AG20443 (cell line): ENCODE measurements at regions not wholly inside any gene's neighbourhood (a gene's known extent, or its start where the extent isn't known, plus 50 kb on each side); places are given as distances from the start of the nearest gene placed in this dataset.
"Not testable (repeated sequence)": the region's sequence is repeated elsewhere in the genome, so short reads cannot be mapped to it uniquely, and the experiment has no call there.

Source experiments
- DNase-seq: peaks from one replicate; pipeline ENCODE4 v3.0.0; 2012; ENCODE audit warnings: low spot score, mixed read lengths

GRCh38 chr6:93083337-93084230 is 335.8 kb downstream of the EPHA7 start:
- DNase-seq, result no peak

- no peak for DNase-seq
Measured at GRCh38 chr6:93081901-93082300, 337.5 kb downstream of the EPHA7 start.

DNA sequence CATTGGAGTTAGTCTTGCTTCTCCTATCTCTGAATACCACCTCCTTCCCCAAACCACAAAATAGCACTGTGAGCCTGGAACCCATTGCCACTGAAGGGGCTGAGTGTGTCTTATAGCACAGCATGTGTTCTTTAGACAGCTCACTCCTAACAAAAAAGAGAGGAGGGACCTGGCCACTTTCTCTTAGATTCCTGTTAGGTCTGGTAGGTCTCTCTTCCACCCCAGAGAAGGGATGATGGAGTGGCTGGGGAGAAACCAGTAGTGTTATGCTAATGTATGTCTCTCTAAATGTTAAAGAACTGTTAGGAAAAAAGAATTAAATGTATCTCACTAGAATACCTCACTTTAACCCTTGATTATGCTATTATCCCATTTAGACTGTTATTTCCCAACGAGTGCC is 340.3 kb downstream of the EPHA7 start:
- DNase-seq, result no peak

GRCh38 chr6:93073811-93074210 is 345.5 kb downstream of the EPHA7 start:
- no peak for DNase-seq

DNA sequence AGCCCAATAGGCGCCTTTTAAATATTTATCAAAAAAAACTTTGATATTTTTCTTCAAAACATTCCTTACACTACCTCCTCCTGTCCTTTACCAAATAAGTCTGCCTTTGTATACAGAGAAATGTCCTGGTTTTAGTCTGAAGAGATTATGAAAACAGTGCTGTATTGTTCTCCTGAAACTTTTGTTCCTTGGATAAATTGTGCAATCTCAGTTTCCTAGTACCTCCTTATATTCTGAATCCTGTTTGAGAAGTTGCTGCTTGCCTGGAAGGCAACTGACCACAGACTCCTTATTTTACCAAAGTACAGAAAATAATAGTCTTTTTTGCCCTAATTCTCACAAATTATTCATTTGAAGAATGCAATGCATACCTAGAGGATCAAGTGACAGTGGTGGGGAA is 349.5 kb downstream of the EPHA7 start:
- DNase-seq, result no peak

GRCh38 chr6:93059911-93060310 is 359.4 kb downstream of the EPHA7 start:
- DNase-seq, result no peak

- no peak for DNase-seq
Measured at GRCh38 chr6:93057584-93057983, 361.8 kb downstream of the EPHA7 start.

DNA sequence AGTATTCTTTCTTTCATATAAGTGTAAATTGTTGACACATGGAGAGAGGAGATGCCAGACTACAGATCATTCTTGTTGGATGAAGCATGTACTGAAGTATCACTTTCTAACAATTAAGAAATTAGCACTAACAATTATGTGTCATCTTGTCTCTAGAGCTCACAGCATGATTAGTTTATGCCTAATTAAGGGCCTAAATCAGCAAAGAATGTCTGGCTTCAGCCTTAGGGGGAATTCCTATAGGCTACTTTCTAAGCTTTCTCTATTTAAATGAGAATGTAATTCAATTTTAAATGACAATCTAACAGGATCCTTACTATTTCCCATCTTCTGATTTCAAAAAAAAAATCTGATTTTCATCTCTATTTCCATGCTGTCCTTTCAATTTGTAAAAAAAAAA is 371.0 kb downstream of the EPHA7 start:
- DNase-seq, result no peak

DNA sequence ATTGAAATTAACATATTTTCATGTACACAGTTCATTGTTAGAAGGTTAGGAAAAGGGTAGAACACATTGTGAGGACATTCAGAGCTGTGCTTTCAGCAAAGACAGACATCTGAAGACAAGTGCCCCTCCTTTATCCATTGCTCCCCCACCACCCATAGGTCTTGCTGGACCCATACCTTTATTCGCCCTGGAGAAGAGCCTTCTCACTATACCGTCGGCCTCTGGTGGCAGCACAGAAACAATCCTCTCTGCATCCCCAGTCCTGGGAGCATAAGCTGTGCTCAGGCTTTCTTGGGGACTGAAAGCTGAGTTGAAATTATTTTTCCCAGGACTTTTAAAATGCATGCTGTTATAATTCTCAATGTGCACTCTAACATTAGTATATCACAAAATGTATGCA is 372.3 kb downstream of the EPHA7 start:
- DNase-seq, result no peak

GRCh38 chr6:93045156-93045555 is 374.2 kb downstream of the EPHA7 start:
- no peak for DNase-seq

DNA sequence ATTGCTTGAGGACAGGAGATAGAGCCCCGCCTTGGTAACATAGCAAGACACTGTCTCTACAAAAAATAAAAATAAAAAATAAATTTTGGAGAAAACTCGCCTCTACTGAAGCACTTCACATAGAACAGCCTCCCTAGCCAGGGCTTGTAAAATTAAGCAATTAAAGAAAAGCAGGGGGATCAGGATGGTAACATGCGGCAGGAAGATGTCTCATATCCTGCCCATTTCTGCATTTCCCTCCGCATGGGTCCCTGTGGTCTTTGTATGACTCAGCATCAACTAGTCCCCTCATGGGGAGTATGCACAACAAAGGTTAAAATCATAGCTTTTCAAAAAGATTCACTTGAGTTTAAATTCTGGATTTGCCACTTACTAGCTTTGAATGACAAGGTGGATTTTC is 379.0 kb downstream of the EPHA7 start:
- DNase-seq, result no peak

DNA sequence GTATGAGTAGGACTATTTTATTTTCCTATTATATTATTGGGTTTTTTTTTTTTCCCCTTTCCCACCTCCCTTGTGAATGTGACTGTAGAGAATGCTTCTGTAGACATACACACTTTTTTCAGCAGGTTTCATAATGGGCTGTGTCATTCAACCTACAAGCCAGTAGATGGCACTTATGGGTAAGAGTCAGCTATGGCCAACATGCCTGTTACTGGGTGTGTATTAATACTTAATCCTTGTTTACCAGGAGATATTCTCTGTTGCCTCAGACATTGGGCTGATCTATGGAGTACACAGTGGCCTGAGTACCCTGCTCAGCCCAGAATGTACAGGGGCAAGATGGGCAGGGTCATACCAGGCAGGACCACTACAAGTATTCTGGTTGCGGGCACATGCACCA is 382.5 kb downstream of the EPHA7 start:
- DNase-seq, result no peak

- no peak for DNase-seq
Measured at GRCh38 chr6:93035756-93036155, 383.6 kb downstream of the EPHA7 start.

- DNase-seq, result no peak
Measured at GRCh38 chr6:93021235-93021915, 398.0 kb downstream of the EPHA7 start.

DNA sequence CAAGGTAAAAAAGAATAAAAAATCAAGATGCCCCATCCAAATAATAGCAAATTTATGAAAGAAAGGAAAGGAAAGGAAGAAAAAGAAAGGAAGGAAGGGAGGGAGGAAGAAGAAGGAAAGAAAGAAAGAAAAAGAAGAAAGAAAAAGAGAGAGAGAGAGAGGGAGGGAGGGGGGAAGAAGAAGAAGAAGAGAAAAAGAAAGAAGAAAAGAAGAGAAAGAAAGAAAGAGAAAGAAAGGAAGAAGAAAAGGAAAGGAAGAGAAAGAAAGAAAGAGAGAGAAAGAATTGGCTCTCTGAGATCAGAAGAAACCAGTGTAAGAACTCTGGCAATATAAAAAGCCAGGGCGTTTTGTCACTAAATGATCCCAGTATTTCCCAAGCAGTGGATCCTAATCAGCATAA is 401.7 kb downstream of the EPHA7 start:
- DNase-seq, result no peak

DNA sequence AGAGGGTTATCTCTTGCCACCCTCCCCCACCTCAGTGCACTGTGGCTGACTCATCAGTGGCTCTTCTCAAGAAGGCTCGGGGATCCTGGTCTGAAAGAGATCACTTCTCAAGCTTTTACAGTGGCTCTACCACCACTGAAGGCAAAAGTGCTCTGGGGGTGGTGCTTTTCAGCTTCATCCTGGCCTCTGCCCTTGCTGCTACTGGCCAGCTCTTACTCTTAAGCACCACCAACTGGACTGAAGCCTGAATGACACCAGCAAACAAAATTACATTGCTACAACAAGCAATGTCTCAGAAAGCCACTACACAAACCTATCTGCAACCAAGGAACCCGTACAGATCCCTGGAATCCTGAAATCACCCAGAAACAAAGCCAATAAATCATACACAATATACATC is 402.1 kb downstream of the EPHA7 start:
- no peak for DNase-seq

DNA sequence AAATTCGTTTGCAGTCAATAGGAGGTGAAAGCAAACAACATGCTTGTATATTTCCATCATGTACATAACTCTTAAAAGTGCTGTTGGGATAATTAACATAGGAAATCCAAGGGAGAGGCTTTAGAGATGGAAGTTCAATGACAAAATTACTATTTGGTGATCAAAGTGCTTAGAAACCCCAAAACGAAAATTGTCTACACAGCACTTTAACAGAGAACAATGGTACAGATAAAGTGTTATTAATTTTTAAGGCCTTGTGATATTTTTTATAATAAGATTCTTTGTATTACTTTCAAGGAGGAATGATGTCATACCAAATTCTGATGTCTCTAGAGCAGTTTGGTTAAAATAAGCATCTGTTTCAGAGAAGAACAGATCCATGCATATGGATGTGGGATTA is 406.3 kb downstream of the EPHA7 start:
- DNase-seq, result no peak

DNA sequence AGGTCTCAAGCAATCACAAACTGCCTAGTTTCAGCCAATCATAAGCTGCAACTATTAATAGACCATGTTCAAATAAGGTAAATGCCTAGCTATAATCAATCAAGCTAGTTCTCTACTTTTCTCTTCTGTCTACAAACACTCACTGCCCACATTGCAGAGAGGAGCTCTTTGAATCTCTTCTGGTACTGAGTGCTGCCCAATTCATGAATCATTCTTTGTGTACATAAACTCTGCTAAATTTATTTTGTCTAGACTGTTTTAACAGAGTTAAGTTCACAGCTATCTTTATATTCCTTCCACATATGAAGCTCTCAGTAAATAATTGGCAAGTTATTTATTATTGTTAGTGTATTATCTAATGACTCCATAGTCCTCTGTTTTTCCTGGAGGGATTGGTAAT is 411.0 kb downstream of the EPHA7 start:
- no peak for DNase-seq

- DNase-seq, result no peak
Measured at GRCh38 chr6:92989656-92990055, 429.7 kb downstream of the EPHA7 start.

DNA sequence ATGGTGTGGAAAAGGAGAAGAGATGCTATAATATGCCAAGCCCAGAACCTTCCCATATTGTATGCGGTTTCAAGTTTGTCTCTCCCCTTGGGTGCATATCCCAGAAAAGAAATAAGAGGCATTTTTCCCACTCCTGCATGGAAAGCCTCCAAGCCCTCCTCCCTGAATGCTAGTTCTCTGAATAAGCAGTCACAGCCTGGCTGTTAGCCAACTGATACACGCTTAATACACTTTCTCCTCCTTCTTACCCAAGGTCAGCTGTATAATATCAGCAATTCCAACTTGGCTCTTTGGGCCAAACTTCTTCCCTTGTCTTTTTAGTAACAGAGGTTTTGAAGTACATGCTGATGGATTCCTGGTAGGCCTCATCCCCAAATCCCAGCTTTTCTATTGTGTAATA is 440.1 kb downstream of the EPHA7 start:
- no peak for DNase-seq

- no peak for DNase-seq
Measured at GRCh38 chr6:92977018-92977417, 442.3 kb downstream of the EPHA7 start.

- no peak for DNase-seq
Measured at GRCh38 chr6:92967362-92967761, 452.0 kb downstream of the EPHA7 start.

GRCh38 chr6:92962846-92963245 is 456.5 kb downstream of the EPHA7 start:
- DNase-seq, result no peak

- not testable (repeated sequence) for DNase-seq
Measured at GRCh38 chr6:92952111-92952510, 467.2 kb downstream of the EPHA7 start.
